ENCODE measurements at regions not wholly inside any gene's neighbourhood (a gene's known extent, or its start where the extent isn't known, plus 50 kb on each side); places are given as distances from the start of the nearest gene placed in this dataset.

- TF ChIP-seq CTCF (IDR thresholded peaks at IDR 0.05) (no peak), EP300 (IDR thresholded peaks at IDR 0.05) (no peak), POLR2A (IDR thresholded peaks at IDR 0.05) (no peak), POLR2AphosphoS5 (IDR thresholded peaks at IDR 0.05) (no peak)
These were observed 540.3 kb downstream of the PCDH18 start for GRCh38 chr4:136992032-136992431.
